GM19324 (cell line): ENCODE measurements at regions not wholly inside any gene's neighbourhood (a gene's known extent, or its start where the extent isn't known, plus 50 kb on each side); places are given as distances from the start of the nearest gene placed in this dataset.

Experiments used
- ATAC-seq: cut with Tn5 transposase; IDR thresholded peaks from one replicate; pipeline ENCODE4 v1.9.1; 2021; ENCODE audit warnings: mild to moderate bottlenecking, moderate library complexity; ENCODE audit not compliant: unreplicated experiment, low FRiP score

- no peak for ATAC-seq
These were observed 715.2 kb downstream of the EPM2A start for GRCh38 chr6:145020114-145020513.

DNA sequence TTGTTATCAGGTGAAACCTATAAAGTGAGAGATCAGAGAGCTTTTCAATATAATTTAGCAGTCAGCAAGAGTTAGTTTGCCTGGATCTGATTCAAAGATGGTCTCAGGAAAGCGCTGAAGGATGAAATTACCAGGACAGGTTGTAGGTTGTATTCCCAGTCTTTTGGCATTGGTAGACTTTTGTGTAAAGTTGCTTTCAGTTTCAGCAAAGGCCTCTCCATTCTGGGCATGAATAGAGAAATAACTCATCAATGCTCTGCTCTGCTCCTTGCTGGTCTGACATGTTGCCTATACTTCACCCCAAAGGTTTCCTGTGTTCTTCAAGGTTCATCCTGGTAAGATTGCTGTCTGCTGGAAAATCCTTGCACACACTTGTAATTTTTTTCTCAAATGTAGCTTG, 714.8 kb downstream of the EPM2A start:
- no peak for ATAC-seq

DNA sequence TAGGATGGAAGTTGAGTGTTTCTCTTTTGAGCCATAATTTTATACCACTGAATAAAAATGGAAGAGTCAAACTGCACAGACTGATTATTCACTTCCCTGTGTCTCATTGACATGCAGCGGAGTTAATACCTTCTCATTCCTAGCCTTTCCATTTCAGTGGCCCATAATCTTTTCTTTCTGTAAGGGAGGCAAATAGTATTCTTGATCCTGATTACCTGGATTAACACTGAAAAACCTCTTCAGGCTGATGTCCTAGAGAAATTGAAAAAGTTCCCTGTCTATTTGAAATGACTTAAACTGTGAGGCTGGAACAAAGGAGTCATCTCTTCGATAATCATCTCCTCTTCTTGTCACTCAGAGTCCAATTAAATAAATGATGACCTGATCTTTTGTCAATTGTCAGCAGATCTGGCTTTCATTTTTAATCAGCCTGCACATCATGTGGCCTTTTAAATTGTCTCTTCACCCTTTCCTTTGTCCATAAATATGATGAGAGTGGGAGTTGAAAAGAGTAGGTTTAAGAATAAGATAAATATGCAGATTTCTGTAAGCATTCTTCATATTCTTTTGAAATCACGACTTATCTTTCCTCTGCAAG, 713.0 kb downstream of the EPM2A start:
- ATAC-seq, result no peak

- no peak for ATAC-seq
These were observed 712.1 kb downstream of the EPM2A start for GRCh38 chr6:145023116-145023726.

DNA sequence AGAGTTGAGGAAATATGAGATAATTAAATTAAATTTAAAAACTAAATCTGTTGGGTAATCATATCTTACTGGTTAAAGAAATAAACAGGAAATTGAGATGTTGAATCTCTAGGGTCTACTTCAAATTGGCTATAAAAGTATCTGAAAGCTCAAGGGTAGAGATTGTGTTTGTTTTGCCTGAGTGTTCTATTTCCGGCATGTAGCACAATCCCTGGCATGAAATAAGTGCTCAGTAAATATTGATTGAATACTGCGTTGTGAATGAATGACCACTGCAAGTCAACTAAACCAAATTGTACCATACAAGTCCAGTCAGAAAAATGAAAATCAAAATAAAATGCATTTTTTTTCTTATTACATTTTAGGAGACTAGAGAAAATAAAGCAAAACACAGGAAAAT, 709.8 kb downstream of the EPM2A start:
- ATAC-seq, result no peak

- no peak for ATAC-seq
These were observed 709.0 kb downstream of the EPM2A start for GRCh38 chr6:145026267-145026679.

- ATAC-seq, result peak; percentile 68
These were observed 707.0 kb downstream of the EPM2A start for GRCh38 chr6:145028144-145028818.

DNA sequence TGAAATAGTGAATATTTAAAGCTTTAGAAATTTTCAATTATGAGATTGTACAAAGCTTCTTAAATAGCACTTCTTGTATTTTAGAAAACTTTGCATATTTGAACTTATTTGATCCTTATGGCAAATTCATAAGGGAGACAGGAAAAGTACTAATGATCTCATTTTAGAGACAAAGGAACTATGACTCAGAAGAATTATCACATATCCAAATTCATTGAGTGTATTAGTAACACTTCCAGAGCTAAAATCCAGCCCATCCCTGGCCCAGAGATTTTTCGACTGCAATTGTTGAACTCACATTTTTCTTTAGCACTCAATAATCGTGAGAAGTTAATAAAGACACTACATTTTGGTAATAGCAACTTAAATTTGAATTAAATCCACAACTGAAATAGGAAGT, 704.3 kb downstream of the EPM2A start:
- no peak for ATAC-seq

DNA sequence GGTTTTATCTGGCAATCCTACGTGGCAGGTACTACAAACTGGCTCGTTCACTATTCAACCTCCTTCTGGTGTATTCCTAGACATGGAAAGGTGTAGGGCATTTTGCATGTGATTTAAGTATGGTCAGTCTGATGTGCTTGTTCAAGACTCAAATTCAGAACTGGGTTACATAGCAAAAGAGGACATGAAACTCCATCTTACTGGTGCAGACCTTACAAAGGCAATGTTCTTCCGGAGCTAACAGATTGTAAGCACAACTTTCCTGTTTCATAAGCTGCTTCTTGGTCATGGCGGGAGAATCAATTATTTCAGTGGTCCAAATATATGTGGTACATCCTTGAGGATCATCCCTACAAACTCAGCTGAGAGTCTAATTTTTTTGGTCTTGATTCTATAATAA, 703.4 kb downstream of the EPM2A start:
- no peak for ATAC-seq

DNA sequence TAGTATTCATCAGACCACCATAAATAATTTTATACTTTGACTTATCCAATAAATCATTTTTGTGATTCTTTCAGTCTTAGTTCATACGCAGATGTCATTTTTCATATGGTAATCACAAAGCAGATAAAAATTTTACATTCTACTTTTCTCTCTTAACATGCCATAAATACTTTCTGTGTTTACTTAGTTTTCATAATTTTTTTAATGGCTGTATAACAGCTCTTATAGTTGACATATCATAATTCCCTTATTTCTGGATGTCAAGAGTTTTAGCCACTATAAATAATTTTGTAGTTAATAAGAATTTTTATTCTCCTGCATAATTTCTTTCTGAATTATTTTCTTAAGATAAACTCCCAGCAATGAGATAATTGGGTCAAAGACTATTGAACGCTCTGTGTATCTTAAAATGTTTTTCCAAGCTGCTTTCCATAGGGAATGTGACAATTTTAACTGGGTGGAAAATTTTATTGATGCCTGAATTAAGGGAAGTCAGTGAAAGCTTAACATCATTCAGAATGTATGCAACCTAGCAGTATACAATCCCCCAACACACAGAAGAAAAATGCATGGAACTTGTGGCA, 702.7 kb downstream of the EPM2A start:
- ATAC-seq, result no peak

GRCh38 chr6:145034664-145035063, 700.7 kb downstream of the EPM2A start:
- ATAC-seq, result no peak

DNA sequence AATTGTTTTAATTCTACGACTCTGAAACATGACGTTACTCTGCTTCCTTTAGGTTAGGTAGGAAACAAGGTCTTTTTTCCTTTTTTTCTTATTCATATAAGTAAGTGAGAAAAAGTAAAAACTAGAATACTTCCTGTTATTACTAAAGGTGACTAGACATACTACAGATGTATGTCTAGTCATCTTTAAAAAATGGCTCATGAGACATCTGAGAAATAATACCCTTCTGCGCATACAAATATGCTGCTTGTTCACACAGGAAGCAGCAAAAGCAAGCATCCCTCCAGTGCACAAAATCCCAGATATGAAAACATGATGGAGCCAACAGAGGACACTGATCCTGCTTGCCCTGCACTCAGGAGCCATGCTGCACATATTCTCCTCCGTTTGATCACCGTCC, 699.1 kb downstream of the EPM2A start:
- ATAC-seq, result no peak

GRCh38 chr6:145036848-145037567, 698.3 kb downstream of the EPM2A start:
- ATAC-seq, result no peak

GRCh38 chr6:145042559-145042958, 692.8 kb downstream of the EPM2A start:
- no peak for ATAC-seq

GRCh38 chr6:145043926-145044500, 691.3 kb downstream of the EPM2A start:
- no peak for ATAC-seq

- ATAC-seq, result no peak
These were observed 690.6 kb downstream of the EPM2A start for GRCh38 chr6:145044641-145045246.

DNA sequence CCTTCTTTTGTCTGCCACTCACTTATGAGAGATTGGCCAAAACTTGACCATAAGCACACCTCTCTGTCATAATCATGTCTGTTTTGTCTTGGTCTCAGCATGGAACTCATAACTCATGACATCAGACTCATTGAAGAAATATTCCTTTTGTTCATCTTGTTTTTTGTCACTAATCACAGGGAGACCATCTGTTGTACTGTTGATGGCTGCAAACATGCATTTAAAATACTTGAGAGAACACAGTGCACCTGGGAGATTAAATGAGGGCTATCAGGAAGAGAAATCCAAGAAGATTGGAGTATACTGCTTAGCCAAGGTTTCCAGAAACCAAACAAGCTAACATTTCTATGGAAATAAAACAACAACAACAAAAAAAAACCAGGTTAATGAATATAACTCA, 689.7 kb downstream of the EPM2A start:
- no peak for ATAC-seq

DNA sequence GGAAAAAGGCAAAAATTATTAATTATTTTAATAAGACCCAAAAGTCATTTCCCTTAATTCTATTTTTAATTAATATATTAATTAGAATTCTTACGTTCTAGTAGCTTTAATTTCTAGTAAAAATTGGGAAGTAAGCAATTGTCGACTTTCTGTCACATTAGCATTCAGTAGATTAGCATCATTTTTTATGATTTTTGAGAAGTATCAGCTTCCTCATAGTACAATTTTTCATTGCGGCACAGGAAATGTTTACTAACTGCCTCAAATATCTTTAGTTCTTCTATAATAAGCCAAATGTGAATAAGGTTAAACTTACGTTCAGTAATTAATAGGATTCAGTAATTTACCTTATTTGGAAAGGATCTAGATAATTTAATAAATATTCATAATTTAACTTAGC, 687.4 kb downstream of the EPM2A start:
- ATAC-seq, result no peak

DNA sequence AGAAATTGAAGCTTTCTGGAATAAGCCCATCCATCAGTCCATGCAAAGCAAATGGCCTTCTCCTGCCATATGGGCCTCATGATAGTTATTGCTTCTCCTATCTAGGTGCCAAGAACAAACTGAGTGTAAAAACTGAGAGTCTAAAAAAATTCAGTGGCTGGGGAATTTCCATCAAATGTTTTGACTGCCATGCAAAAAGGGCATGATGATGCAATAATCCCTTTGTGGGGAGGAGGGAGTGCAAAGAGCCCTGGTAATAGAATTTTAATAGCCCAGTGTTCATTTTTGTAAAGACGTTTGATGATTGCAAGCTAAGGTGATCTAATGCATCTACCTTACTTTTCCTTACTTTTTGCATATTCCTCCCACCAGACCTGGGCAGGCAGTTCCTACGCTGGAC, 683.7 kb downstream of the EPM2A start:
- no peak for ATAC-seq

GRCh38 chr6:145055567-145055966, 679.8 kb downstream of the EPM2A start:
- no peak for ATAC-seq
